Hippocampal formation (tissue), 2 donors: ENCODE measurements at regions not wholly inside any gene's neighbourhood (a gene's known extent, or its start where the extent isn't known, plus 50 kb on each side); places are given as distances from the start of the nearest gene placed in this dataset.

Source experiments
- DNase-seq, 2 donors: peaks; one replicate each; lab custom pipeline; 2025; lab: John Stamatoyannopoulos, UW

DNA sequence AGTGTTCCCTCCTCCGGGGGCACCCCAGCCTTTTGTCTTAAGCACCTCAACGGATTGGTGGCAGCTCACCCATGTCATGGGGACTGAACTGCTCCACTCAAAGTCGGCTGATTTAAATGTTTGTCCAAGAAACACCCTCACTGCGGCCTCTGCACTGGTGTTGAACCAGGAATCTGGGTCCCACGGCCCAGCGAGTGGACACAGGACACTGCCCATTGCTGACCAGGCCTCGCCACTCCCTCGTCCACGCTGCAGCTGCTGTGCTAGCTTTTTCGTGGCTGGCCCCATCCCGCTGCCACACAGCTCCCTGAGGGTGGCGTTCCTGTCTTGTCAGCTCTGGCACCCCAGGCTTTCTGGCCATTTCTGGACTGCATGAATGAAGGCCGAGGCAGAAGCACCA is 646.2 kb downstream of the BRD1 start:
- no peak for DNase-seq

DNA sequence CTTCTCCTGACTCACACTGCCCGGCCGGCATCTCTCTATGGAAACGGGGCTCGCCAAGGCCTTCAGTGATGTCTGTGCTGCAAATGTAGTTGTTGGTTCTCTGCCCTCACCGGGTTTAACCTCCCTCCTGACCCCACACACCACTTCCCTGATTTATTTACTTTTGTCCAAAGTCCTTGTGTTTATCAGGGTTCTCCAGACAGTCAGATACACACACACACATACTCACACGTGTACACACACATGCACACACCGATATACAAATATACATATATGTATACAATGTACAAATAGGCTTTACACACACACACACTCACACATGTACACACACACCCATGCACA is 647.0 kb downstream of the BRD1 start:
- DNase-seq, result no peak

DNA sequence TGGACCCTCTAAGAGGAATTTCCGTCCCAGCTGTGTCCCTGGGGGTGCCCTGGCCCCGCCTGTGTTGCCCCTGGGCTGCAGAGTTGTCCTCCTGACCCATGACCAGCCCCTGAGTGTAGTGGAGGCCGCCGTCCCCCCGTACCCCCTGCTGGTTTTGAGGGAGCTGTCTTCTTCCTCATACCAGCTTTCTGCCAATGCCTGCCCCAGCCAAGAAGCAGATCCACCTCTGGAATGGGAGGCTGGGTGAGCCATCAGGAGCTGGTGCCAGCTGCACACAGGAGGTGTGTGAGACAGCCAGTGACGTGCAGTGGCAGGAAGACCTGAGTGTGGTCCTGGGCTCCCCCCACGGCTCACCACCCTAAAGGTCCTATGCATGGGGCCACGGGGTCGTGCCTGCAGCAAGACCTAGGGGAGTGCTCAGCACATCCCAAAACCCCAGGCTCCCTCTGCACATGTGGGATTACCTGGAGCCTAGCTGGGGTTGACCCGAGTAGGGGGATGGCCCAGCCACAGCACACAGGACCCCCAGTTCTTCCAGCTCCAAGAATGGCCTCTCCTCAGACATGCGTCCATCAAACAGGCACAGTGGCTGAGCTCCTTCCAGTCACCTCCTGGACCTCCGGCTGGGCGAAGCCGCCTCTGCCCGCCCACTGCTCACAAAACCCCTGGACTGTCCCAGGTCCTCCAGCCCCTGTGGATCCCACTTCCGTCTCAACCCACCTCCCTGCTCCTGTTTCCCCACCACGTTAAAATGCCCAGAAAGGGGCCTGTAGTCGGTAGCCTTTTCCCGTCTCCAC is 647.6 kb downstream of the BRD1 start:
- DNase-seq, result no peak

DNA sequence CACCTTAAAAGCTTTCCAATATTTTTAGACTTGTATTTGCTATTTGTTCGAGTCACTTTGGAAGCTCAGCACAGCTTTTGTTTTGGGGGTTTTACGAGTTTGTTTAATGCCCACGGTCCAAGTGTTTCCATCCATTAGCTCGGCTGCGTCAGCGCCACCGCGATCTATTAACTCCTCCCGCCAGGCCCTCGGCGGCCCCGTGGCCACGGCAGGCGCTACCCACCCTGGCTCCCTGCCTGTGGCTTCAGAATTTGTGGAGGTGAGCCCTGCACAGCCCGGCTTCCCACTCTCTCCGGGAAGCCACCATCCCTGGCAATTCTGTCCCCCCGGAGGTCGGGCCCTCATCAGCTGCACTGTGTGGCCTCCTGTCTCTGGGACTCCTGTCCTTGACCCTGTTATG is 648.5 kb downstream of the BRD1 start:
- DNase-seq, result no peak

DNA sequence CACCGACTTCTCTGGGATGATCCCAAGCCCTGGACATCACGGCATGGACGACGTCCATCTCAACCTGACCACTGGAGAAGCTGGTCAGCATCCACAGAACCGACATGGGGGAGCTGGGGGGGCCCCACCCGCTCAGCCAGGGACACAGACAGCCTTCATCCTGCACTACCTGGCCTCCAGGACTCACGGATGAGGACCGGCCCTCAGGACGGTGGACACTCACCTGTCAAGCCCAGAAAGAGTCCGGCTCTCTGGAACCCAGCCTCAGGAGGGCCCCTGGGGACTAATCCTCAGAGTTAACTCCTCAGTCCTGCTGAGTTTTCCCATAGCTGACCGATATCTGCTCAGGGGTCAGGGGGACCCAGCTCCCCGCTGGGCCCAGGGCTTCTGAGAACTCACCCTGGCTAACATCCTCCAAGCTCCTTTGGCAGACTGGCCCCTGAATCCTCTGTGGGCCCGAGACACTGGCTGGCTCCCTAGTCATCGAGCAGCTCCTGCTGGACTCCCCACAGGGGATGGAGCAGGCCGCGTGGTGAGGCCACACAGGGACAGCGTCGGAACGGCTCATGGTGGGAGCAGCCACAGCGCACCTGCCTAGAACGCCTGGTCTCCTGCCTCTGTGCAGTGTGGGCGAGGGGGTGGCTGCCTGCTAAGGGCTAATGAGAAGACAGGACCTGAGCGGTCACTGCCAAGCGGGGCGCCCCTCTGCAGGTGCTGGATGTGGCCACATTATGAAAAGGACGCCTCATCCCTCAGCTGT is 649.2 kb downstream of the BRD1 start:
- DNase-seq, result no peak

DNA sequence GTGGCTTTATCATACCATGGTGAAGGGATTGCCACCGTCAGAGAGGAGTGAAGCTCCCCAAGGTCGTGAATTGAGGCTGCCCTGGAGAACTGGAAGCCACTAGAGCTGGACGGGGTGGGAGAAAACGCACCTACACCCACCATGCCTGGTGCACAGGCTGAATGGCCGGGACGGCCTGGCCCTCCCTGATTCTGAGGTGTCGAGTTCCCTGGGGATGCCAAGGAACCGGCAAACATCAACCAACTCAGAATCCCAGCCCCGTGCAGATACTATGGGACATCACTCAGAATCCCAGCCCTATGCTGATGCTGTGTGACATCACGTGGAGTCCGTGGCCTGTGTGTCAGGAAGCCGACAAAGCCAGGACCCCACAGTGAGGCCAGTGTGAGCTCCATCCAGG is 650.0 kb downstream of the BRD1 start:
- no peak for DNase-seq

DNA sequence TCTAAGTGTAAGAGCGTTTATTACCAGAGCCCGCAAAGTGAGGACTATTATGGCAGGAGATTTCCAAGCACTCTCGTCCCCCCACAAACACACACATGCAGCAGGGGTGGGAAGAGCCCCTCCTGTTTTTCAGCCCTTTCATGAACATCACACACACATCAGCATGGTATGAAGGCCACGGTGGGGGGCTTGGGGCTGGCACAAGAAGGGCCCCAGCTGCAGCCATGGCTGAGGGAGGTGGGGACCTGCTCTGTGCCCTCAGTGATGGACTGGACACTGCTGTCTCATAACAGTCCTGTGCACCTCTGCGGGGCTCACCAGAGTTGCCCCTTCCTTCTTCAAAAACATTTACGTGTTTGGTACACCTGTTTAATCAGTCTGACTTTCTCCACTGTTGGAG is 650.7 kb downstream of the BRD1 start:
- DNase-seq, result no peak

DNA sequence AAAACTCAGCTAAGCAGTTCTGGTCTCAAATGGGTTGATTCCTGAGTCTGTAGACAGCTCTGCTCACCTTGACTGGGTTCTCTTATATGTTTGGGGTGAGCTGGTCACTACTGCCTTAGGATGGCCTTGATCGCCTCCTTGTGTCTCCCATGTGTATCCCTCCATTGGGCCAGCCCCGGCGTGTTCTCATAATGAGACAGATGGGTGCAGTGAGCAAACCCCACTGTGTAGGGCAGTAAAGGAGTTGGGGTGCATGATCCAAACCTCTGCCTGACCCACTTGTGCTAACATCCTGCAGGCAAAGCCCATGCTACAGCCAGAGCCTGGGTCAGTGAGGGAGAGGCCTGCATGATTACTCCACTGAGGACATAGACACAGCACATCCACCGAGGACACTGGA is 657.6 kb downstream of the BRD1 start:
- no peak for DNase-seq

DNA sequence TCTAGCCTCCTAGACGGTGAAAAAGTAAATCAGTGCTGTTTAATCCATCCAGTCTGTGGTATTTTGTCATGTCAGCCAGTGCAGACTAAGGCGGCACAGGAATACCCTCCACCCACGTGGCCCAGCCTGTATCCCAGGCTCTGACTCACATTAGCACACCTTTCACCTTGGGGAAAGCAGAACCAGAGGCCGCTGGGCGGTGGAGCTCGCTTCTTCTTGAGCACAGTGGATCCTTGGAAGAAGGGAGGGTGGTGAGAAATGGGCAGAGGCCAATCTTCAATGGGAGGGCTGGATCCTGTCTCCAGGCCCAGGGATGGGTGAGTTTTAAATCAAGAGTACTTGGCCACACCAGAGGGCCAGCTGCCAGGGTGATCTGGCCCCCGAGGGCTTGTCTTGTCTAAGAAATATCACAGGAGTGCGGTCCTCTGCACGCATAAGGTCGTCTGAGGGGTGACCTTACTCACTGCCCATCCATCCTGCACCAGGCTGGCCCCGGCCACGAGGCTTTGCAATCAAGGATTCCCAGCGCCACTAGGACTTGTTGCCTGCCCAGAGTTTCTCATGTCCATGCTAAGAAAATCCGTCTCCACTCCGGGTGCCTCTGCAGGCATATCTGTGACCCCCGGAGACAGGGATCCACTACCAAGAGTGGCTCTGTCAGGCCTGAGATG is 658.5 kb downstream of the BRD1 start:
- DNase-seq, result no peak

DNA sequence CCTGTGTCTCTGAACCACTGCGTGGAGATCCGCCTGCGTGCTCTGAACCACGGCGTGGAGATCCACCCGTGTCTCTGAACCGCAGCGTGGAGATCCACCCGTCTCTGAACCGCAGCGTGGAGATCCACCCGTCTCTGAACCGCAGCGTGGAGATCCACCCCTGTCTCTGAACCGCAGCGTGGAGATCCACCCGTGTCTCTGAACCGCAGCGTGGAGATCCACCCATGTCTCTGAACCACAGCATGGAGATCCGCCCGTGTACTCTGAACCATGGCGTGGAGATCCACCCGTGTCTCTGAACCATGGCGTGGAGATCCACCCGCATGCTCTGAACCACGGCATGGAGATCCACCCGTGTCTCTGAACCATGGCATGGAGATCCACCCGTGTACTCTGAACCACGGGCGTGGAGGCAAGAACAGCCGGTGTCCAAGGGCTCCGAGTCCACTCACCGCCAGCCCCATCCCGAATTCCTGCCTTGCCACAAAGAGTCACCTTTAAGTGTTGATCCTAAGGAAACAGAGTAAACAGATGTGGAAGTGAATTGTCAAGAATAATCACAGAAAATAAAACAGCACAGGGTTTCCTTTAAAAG is 659.4 kb downstream of the BRD1 start:
- DNase-seq, result no peak

DNA sequence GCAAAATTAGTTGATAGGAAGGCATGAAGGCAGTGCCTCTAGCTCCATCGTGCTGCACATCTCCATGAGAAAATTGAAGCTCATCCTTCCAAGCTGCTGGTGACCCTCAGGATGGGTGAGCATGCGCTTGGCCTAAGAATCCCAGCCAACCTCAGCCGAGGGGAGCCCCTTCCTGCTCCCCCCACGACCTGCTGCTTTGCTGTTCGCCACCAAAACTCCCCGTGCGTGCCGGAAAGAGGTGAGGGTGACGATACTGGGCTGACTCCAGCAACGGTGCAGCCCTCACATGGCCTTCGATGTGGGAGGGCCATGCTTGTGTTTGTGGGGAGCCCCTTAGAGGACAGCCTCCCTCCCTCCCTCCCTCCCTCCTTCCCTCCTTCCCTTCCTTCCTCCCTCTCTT is 660.9 kb downstream of the BRD1 start:
- no peak for DNase-seq

DNA sequence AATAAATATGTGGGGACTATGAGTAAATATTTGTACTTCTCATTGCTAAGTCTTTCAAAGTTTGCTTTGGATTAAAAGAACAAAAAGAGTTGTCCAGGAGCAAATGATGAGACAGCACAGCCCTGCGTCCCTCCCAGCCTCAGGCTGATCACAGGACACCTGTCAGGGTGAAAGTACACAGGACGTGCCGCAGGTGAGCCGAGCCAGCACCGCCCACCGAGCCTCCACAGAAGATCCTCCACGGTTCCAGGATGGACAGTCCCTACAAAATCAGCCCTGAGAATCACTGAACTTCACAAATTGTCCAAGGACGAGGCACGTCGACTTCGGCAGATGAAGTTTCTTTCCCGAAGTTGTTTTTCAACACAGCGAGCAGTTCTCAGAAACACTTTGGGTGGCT is 661.5 kb downstream of the BRD1 start:
- no peak for DNase-seq

DNA sequence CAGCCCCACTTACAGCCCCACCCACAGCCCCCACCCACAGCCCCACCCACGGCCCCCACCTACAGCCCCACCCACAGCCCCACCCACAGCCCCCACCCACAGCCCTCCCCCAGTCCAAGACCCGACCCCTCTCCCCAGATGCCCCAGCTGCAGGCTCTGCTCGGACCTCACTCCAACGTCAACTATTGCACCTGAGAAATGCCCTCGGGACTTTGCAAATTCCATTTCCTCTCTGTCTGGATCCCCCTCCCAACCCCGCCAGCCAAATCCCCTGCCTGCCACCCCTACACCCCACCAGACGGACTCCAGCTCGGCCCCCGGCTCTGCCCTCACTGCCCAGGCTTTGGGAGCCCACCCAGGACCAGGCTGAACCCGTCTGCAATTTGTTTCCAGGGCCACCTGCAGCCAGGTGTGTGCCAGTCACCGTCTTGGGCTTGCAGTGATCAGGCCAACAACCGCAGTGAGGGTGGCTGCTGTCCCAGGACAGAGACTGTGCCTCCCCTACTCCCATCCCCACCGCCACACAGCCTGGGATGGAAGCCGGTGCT is 662.8 kb downstream of the BRD1 start:
- DNase-seq, result no peak

DNA sequence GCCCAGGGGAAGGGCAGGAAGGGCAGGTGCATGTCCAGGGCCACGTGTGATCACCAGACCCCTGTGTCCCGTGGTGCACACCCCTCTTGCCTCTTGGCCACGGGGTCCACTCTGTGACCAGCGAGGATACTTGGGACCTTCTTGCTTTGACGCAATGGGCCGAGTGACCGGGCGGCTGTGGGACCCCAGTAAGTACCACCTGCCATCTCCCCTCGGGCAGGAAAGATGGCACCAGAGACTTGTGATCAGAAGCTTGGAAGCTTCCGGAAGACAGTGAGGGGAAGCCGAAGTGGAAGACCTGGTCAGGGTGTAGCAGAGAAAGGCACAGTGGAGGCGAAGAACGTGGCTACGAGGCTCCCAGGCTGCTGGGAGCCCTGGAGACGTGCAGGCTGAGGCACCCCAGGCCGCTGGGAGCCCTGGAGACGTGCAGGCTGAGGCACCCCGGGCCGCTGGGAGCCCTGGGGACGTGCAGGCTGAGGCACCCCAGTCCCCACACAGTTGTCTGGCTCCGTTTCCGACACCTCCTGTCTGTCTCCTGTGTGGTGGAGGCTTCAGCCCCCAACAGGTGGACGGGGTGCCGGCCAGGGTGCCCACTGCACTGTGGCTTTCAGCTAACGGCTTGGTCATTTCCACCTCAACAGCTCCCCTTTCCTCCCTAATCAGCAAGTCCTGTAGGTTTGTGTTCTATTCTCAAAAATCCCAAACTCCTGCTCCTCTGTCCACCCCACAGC is 663.5 kb downstream of the BRD1 start:
- DNase-seq, result no peak

DNA sequence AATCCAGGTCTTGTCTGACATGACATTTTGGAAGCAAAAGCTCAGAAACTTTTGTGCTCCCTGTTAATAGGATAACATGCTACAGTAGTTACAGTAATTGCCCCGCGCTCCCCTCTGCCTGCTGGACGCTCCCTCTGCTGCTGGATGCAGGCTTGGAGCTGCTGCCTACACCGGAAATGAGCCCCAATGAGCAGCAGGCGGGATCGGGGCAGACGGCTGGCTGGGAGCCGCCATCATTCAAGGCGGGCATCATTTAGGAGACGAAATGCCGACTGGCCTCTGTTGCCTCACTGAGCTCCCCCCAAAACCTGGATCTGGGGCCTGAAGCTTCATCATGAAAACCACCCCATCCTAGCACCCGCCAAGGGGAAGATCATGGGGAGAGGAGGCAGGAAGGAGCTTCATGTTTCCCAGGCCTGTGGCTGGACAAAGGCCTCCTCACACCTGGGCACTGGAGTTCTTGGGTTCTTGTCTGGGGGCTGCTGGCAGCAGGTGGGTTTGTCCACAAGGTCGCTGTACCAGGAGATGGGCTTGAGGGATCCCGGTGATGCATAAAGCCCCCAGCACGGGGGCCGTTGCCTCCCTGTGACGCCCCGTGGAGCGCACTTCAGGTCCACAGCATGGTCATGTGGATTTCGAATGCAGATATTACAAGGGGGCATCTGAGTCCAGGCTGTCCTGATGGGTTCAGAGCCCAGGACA is 664.3 kb downstream of the BRD1 start:
- DNase-seq, result no peak

DNA sequence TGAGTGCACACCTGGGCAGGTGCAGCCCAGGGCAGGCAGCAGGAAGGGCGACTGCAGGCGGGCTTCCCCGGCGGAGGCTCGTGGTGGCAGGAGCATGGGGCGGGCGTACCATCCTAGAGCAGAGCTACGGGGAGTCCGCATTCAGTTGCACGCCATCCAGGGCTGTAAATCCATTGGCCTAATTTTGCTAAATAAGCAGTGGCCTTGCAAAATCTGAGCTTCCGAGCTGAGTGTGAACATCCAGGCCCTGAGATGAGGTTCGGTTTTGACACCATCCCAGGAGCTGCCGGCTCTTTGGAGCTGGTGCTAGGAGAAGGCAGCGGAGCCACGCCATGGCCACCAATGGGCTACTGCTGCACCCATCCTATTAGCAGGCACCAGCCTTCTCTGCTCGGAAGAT is 664.8 kb downstream of the BRD1 start:
- DNase-seq, result no peak

DNA sequence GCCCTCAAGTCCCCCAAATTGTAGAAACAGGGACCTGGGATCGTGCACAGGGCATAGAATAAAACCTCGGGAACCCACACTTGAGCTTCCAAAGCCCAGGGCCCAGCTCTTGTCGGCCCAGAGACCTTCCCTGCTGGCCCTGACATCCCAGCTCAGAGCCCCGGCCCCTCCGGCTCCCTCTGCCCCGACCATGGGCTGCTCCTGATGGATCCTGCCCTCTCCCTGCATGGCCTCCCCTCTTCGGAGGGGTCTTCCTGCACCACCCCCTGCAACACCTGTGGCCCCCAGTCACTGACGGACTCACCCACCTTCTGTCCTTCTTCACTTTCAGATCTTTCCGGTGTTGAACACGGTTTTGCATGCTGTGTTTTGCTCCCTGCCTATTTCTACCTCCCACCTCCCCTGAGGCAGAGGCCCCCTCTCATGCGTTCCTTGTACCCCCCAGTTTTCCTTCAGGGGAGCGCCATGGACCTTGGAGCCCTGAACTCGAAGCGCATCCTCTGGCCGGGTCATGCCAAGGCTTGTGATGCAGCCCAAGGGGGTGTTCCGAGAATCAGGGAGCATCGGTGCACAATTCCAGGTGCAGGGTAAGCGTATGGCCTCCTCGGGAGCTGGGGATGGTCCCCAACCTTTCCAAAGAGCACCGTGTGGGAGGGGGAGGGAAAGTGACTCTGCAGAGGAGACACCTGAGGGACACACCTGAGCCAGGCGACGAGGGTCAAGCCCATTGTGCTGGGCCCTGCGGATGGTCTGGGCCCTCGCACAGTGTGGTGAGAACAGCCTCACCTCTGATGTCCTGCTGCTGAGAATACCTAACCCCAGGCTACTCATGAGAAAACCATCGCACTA is 666.4 kb downstream of the BRD1 start:
- DNase-seq, result no peak

DNA sequence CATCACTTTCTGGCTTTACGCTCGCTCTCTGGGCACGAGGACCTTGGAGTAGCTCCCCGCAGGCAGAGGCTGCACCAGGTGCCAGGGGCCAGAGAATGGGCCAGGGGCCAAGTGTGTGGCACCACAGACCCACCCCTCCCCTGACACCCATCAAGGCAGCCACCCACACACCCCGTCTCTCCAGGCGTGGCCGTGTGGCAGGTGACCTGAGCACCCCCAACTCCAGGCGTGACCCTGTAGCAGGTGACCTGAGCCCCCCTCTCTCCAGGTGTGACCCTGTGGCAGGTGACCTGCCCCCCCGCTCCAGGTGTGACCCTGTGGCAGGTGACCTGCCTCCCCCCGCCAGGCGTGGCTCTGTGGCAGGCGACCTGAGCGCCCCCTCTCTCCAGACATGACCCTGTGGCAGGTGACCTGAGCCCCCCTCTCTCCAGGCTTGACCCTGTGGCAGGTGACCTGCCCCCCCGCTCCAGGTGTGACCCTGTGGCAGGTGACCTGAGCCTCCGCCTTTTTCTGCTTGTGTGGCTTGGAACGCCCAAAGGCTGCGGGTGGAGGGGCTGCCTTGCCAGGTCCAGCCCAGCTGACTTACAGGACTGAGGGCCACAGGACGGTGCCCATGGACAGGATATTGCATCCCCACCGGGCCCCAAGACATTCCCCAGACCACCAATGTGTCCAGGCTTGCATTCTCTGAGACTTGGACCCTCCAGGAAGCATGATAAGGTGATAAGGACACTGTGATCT is 667.2 kb downstream of the BRD1 start:
- DNase-seq, result no peak

DNA sequence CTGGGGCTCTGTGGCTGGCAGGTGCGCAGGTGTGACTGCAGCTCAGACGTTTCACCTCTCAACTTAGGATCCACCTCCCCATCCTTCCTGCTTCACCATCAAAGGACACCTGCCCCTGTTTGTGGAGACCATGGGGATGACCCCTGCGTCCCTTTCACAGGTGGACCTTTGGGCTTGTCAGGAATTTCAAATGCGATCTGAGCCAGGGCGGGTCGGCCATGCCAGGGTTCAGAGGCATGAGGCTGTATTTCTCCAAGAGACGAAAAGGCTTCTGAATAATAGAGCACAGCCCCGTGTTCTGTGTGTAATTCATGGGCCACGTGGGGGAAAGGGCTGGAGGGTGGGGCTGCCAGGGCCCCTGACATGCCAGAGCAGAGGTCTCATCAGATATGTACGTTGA is 668.0 kb downstream of the BRD1 start:
- no peak for DNase-seq
